SK-N-MC (cell line): ENCODE measurements at regions not wholly inside any gene's neighbourhood (a gene's known extent, or its start where the extent isn't known, plus 50 kb on each side); places are given as distances from the start of the nearest gene placed in this dataset.

ENCODE experiments used
- EZH2 ChIP-seq: fragments of 200-600 bp; sonication (generic); IDR thresholded peaks from one replicate; pipeline ENCODE4 v1.6.1; 2017; ENCODE audit warnings: antibody characterized with exemption
- POLR2AphosphoS5 ChIP-seq: IDR thresholded peaks from 2 replicates; pipeline ENCODE4 v1.6.1; 2012; ENCODE audit warnings: mild to moderate bottlenecking, low read depth, low read length, borderline replicate concordance

DNA sequence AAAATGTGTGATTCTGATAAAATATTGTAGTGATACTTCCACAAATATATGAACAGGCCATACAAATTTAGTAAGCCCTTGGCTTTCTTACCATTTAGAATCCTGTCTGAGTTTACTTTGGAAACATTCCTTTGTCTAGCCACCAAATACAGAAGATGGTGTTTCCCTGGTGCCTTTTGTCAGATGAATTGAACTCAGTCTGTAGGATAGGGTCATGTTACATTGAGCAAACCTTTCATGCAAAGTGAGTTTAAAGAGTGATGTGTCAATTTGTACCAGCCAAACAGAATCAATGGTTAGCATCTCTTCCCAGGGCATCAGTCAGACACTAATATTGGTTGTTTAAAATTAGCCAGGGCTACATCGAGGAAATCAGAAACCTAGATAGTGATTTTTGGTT is 1443.4 kb downstream of the ARAP2 start:
- TF ChIP-seq POLR2AphosphoS5 (no peak), EZH2 (no peak)
